ENCODE measurements at regions not wholly inside any gene's neighbourhood (a gene's known extent, or its start where the extent isn't known, plus 50 kb on each side); places are given as distances from the start of the nearest gene placed in this dataset.

DNA sequence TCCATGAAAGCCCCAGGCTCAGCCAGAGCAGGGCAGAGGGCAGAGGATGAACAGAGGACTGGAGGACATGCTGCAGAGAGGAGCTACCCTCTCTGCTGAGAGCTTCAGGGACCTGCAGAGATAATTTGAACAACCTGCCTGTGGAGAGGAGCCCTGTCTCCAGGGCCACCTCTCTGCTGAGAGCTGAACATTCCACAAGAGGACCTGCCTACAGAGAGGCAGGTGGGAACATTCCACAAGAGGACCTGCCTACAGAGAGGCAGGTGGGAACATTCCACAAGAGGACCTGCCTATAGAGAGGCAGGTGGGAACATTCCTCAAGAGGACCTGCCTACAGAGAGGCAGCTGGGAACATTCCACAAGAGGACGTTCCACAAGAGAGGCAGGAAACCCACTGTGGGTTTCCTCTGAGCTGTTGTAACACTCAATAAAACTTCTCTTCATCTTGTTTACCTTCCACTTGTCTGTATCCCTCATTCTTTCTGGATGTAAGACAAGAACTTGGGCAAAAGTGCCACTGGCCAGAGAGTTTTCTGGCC is 551.9 kb upstream of the CA10 start:
- Mint-ChIP-seq H3K4me3 (no peak overlapping the region), H3K9me3 (peaks cover 5% of the 10 kb centered on the region), H3K36me3 (no peaks in the 10 kb centered on the region), H3K27me3 (no peaks in the 10 kb centered on the region), H3K27ac (no peak overlapping the region), H3K4me1 (no peaks in the 10 kb centered on the region)
- DNase-seq: no peak
- CTCF ChIA-PET: no interaction called here

DNA sequence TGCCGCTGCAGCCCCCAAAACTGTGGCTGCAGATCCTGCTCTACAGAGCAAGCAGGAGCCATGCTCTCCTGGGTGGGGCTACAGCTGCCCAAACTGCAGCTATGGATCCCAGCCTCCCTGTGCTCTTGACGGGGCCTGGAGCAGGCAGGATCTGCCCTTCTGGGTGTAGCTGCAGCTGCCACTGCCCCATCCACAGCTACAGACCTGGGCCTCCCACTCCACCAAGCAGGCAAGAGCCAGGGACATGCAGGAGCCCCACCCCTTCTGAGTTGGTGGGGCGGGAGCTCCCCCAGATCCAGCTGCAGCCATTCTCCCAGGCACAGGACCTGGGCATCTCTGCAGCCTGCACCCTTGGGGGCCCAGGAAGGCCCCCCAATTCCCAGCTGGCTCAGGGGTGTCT is 551.2 kb upstream of the CA10 start:
- Mint-ChIP-seq H3K4me3 (no peak overlapping the region), H3K4me1 (no peaks in the 10 kb centered on the region), H3K27ac (no peak overlapping the region), H3K36me3 (no peaks in the 10 kb centered on the region), H3K27me3 (no peaks in the 10 kb centered on the region), H3K9me3 (peaks cover 5% of the 10 kb centered on the region)
- DNase-seq: no peak
- CTCF ChIA-PET: no interaction called here

- Mint-ChIP-seq H3K9me3 (no peaks in the 10 kb centered on the region), H3K4me1 (no peaks in the 10 kb centered on the region), H3K27me3 (no peaks in the 10 kb centered on the region), H3K27ac (no peak overlapping the region), H3K4me3 (no peak overlapping the region), H3K36me3 (no peaks in the 10 kb centered on the region)
- DNase-seq: no peak
- CTCF ChIA-PET: no interaction called here
These were observed 537.8 kb upstream of the CA10 start for GRCh38 chr17:52696362-52696761.

DNA sequence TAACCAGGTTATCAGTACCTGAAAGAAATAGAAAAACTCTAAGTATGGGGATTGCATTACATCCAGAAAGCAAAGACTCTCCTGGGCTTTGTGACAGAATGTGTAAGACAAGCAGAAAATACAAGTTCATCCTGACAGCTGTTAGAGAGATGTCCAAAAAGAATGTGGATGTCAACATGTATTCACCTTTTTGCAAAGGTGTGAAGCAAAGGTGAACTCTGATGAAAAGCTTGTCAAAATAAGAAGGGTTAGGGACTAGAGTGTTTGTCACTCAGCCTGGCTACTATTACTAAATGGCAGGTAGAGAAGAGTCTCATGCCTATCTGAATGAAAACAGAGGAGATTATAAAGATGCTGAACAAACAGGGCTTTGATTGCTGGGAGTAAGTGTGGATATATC is 527.6 kb upstream of the CA10 start:
- H3K9me3 Mint-ChIP-seq: no peaks in the 10 kb centered on the region
- no peaks in the 10 kb centered on the region for H3K4me1 Mint-ChIP-seq
- no peaks in the 10 kb centered on the region for H3K27me3 Mint-ChIP-seq
- no peaks in the 10 kb centered on the region for H3K36me3 Mint-ChIP-seq
- H3K27ac Mint-ChIP-seq: no peak overlapping the region
- DNase-seq: no peak
- no peak overlapping the region for H3K4me3 Mint-ChIP-seq
- CTCF ChIA-PET: no interaction called here

GRCh38 chr17:52681480-52681879 is 523.0 kb upstream of the CA10 start:
- peaks cover 21% of the 10 kb centered on the region for H3K9me3 Mint-ChIP-seq
- no peak for DNase-seq
- no peaks in the 10 kb centered on the region for H3K36me3 Mint-ChIP-seq
- no peaks in the 10 kb centered on the region for H3K27me3 Mint-ChIP-seq
- no peak overlapping the region for H3K27ac Mint-ChIP-seq
- CTCF ChIA-PET: no interaction called here
- no peaks in the 10 kb centered on the region for H3K4me1 Mint-ChIP-seq
- no peak overlapping the region for H3K4me3 Mint-ChIP-seq

- Mint-ChIP-seq H3K9me3 (peaks cover 22% of the 10 kb centered on the region), H3K4me1 (no peaks in the 10 kb centered on the region), H3K27me3 (no peaks in the 10 kb centered on the region), H3K36me3 (no peaks in the 10 kb centered on the region), H3K27ac (no peak overlapping the region), H3K4me3 (no peak overlapping the region)
- DNase-seq: no peak
- CTCF ChIA-PET: no interaction called here
These were observed 519.7 kb upstream of the CA10 start for GRCh38 chr17:52678211-52678610.

DNA sequence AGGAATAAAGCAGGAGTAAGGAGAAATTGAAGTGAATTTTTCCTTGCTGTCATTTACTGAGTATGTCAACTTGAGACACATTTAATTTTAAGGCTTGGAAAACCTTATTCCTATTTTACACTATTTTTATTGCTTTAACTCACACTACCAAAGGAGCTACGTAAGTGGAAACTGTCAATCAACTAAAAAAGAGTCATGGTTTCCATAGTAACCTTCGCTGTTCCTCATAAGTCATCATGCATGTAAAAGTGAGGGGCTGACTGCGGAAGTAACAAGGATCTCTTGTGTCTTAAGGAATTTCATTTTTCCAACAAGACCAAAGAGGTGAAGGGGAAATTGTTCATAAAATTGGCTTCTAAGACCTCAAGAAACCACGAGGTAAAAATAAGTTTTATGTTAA is 516.2 kb upstream of the CA10 start:
- CTCF ChIA-PET: no interaction called here
- Mint-ChIP-seq H3K36me3 (no peaks in the 10 kb centered on the region), H3K9me3 (peaks cover 17% of the 10 kb centered on the region), H3K4me1 (no peaks in the 10 kb centered on the region), H3K27ac (no peak overlapping the region), H3K4me3 (no peak overlapping the region), H3K27me3 (no peaks in the 10 kb centered on the region)
- DNase-seq: no peak

GRCh38 chr17:52673791-52674190 is 515.3 kb upstream of the CA10 start:
- no peaks in the 10 kb centered on the region for H3K36me3 Mint-ChIP-seq
- no peak overlapping the region for H3K27ac Mint-ChIP-seq
- peaks cover 11% of the 10 kb centered on the region for H3K9me3 Mint-ChIP-seq
- no peak overlapping the region for H3K4me3 Mint-ChIP-seq
- no peak for DNase-seq
- H3K4me1 Mint-ChIP-seq: no peaks in the 10 kb centered on the region
- CTCF ChIA-PET: no interaction called here
- H3K27me3 Mint-ChIP-seq: no peaks in the 10 kb centered on the region

DNA sequence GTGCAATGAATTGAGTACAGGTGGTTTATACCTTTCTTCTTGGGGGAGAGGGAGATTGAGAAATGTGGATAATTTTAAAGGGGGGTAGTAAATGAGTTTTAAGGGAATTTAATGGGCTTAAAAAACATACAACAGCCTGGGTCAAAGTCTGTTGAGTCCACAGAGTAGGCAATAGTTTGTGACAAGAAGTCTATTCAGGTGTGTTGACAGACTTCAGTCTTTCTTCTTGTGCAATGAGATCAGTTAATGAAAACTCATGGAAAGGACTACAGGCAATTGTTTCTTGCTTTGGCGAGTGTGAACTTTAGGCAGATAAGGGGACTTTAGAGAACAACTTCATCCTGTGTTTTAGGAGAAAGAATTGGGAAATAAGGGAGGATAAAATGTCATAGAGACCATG is 507.8 kb upstream of the CA10 start:
- no peaks in the 10 kb centered on the region for H3K27me3 Mint-ChIP-seq
- no peaks in the 10 kb centered on the region for H3K36me3 Mint-ChIP-seq
- H3K9me3 Mint-ChIP-seq: peaks cover 6% of the 10 kb centered on the region
- H3K4me1 Mint-ChIP-seq: no peaks in the 10 kb centered on the region
- CTCF ChIA-PET: no interaction called here
- no peak for DNase-seq
- H3K27ac Mint-ChIP-seq: no peak overlapping the region
- H3K4me3 Mint-ChIP-seq: no peak overlapping the region

GRCh38 chr17:52660692-52661091 is 502.2 kb upstream of the CA10 start:
- no peak for DNase-seq
- Mint-ChIP-seq H3K27me3 (no peaks in the 10 kb centered on the region), H3K27ac (no peak overlapping the region), H3K4me1 (no peaks in the 10 kb centered on the region), H3K4me3 (no peak overlapping the region), H3K9me3 (peaks cover 8% of the 10 kb centered on the region), H3K36me3 (no peaks in the 10 kb centered on the region)
- CTCF ChIA-PET: no interaction called here

DNA sequence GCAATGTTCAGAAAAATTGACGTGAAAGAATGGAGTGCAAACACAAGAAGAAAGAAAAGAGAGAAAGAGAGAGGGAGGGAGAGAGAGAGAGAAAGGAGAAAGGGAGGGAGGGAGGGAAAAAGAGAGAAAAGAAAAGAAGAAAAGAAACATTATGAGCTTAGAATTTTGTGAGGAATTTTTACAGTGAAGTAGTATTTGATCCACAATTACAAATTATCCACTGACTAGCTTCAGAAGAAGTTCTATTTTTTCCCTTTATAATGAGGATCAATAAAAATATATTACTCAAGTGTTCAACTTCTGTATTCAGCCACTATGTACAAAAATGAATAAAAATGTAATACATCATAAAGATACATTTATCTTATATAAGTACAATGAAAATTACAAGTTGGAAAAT is 494.5 kb upstream of the CA10 start:
- CTCF ChIA-PET: no interaction called here
- Mint-ChIP-seq H3K27ac (no peak overlapping the region), H3K4me1 (no peaks in the 10 kb centered on the region), H3K27me3 (no peaks in the 10 kb centered on the region), H3K9me3 (peaks cover 12% of the 10 kb centered on the region), H3K36me3 (no peaks in the 10 kb centered on the region), H3K4me3 (no peak overlapping the region)
- no peak for DNase-seq

DNA sequence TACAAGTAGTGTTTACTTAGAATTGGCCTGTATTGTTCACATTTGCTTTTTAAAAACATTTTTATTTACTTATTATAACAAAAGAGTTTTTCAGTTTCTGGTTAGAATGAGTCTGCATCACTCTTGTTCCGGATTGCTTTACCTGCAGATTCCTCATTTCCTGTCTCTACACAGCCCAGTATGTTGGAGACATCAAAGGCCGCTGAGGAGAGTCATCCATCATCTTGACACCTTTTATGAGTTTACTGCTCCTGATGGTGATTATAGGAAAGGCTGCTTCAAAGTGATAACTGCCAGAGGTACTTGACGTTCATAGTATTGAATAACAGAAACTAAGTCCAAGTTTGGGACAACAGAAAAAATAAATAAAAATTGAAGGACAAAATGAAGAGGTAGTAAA is 490.5 kb upstream of the CA10 start:
- Mint-ChIP-seq H3K9me3 (peaks cover 4% of the 10 kb centered on the region), H3K27me3 (no peaks in the 10 kb centered on the region), H3K4me3 (no peak overlapping the region), H3K27ac (no peak overlapping the region), H3K4me1 (no peaks in the 10 kb centered on the region), H3K36me3 (no peaks in the 10 kb centered on the region)
- no peak for DNase-seq
- CTCF ChIA-PET: no interaction called here

DNA sequence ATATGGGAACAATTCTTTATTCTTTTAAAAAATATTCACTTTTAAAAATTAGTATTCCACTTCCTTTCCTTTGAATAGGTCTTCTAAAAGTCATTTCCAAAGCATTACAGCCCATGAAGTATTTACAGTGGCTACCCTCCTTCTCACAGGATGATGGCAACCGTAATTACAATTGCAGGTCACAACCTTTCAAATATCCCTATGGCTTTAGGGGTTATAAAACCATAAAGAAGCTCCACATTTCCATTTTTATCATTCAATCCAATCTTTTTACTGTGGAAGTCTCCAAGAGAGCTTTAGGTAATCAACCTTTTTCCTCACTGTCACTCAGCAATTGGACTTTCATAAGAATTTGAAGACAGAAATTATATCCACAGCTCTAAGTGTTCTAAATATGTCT is 488.9 kb upstream of the CA10 start:
- Mint-ChIP-seq H3K4me1 (no peaks in the 10 kb centered on the region), H3K27ac (no peak overlapping the region), H3K27me3 (no peaks in the 10 kb centered on the region), H3K4me3 (no peak overlapping the region), H3K9me3 (peaks cover 4% of the 10 kb centered on the region), H3K36me3 (no peaks in the 10 kb centered on the region)
- DNase-seq: no peak
- CTCF ChIA-PET: no interaction called here

DNA sequence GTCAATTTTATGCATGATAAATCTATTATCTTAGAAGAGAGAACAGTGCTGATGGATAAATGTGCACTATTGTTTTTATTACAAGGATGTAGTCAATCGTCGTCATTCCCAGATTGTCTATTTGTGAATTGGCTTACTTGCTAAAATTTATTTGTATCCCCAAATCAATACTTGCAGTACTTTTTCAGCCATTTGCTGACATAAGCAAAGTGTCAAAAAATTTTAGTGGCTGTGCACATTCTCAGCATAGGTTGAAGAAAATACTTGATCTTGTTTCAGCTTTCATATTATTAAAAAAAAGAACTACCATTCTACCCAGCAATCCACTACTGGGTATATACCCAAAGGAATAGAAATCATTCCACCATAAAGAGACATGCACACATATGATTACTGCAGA is 477.9 kb upstream of the CA10 start:
- H3K27me3 Mint-ChIP-seq: no peaks in the 10 kb centered on the region
- no peaks in the 10 kb centered on the region for H3K4me1 Mint-ChIP-seq
- H3K36me3 Mint-ChIP-seq: no peaks in the 10 kb centered on the region
- peaks cover 10% of the 10 kb centered on the region for H3K9me3 Mint-ChIP-seq
- no peak overlapping the region for H3K27ac Mint-ChIP-seq
- CTCF ChIA-PET: no interaction called here
- DNase-seq: no peak
- H3K4me3 Mint-ChIP-seq: no peak overlapping the region

GRCh38 chr17:52606590-52606989 is 448.1 kb upstream of the CA10 start:
- DNase-seq: no peak
- no peak overlapping the region for H3K4me3 Mint-ChIP-seq
- H3K27me3 Mint-ChIP-seq: no peaks in the 10 kb centered on the region
- no peaks in the 10 kb centered on the region for H3K36me3 Mint-ChIP-seq
- H3K27ac Mint-ChIP-seq: no peak overlapping the region
- H3K9me3 Mint-ChIP-seq: no peaks in the 10 kb centered on the region
- CTCF ChIA-PET: no interaction called here
- H3K4me1 Mint-ChIP-seq: no peaks in the 10 kb centered on the region

DNA sequence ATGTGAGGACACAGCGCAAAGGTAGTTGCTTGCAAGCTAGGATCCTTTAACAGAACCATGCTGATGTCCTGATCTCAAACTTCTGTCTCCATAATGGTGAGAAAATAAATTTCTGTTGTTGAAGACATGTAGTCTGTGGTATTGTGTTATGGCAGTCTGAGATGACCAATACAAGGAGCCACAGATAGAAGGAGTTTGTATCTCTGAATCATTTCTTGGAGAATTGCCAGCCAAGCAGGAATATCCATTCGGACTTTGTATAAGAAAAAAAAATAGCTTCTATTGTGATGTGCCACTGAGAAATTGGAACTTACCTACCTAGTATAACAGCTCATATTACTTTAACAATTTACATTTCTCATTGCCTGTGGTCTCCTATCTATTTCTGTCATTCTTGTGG is 447.6 kb upstream of the CA10 start:
- Mint-ChIP-seq H3K9me3 (no peaks in the 10 kb centered on the region), H3K27ac (no peak overlapping the region), H3K4me3 (no peak overlapping the region), H3K27me3 (no peaks in the 10 kb centered on the region), H3K4me1 (no peaks in the 10 kb centered on the region), H3K36me3 (no peaks in the 10 kb centered on the region)
- CTCF ChIA-PET: no interaction called here
- DNase-seq: no peak
